GM20000 (cell line): ENCODE measurements at regions not wholly inside any gene's neighbourhood (a gene's known extent, or its start where the extent isn't known, plus 50 kb on each side); places are given as distances from the start of the nearest gene placed in this dataset.

Experiments used
- DNase-seq: peaks from one replicate; pipeline ENCODE4 v3.0.0; 2012; ENCODE audit warnings: low spot score
- CTCF ChIP-seq: IDR thresholded peaks from 2 replicates; pipeline ENCODE4 v1.5.1; 2012; ENCODE audit warnings: mild to moderate bottlenecking, control low read depth; ENCODE audit errors: extremely low read depth, missing control alignments

- TF ChIP-seq CTCF = no peak
Measured at GRCh38 chr5:124040799-124041198, 528.8 kb downstream of the CSNK1G3 start.

DNA sequence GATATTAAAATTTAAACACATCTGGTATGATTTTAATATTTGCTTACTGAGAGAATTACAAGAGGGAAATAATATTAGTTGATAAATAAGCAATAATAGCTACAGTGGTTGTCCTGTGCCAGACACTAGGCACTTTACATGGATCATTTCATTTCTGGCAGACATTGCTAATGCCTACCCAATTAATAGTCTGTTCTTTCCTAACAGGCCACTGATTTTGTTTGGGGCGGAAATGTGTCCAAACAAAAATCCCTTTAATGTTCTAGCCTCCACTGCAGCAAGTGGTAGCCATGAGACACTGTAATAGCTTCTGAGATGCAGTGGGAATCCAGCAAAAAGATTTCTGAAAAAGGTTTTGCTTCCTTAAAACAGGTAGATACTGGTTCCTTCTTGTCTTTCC, 527.4 kb downstream of the CSNK1G3 start:
- TF ChIP-seq CTCF = no peak
- DNase-seq = no peak

More at GRCh38 chr5:124040799-124041198, 528.8 kb downstream of the CSNK1G3 start:
- DNase-seq = no peak

DNA sequence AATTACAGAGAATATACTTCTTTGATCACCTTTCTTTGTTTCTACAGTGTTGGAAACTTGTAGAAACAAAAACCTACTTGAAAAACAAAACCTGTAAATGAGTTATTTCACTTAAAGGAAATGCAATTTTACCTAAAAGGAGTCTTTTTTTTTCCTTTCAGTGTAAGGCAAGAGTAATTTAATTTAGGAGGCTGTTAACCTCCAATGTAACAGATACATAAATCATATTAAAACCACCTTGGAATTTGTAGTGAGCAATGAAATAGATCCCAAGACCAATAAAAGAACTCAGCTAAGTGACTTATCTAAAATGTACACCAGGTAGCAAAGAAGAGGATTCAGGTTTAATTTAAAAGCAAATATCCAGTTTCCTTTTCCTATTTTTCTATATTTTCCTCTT, 524.8 kb downstream of the CSNK1G3 start:
- no peak for TF ChIP-seq CTCF
- DNase-seq = no peak

DNA sequence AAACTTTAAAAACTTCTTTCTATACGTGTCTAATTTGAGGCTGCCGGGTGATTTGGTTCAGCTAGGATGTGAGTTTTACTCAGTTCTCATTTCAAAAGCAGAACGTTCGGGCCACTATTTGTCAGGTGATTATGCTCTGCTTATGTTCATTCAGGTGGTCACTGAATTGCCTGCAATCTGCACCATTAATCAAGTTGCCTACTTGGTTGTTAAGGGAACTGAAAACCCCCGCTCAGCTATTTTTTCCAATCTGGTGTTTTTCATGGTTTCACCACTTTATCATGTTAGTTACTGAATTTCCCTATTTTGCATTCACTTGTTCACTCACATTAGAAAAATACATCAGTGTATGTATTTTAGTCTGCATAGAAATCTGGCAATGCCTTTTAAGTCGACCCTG, 523.0 kb downstream of the CSNK1G3 start:
- DNase-seq = peak; percentile 39
- no peak for TF ChIP-seq CTCF

DNA sequence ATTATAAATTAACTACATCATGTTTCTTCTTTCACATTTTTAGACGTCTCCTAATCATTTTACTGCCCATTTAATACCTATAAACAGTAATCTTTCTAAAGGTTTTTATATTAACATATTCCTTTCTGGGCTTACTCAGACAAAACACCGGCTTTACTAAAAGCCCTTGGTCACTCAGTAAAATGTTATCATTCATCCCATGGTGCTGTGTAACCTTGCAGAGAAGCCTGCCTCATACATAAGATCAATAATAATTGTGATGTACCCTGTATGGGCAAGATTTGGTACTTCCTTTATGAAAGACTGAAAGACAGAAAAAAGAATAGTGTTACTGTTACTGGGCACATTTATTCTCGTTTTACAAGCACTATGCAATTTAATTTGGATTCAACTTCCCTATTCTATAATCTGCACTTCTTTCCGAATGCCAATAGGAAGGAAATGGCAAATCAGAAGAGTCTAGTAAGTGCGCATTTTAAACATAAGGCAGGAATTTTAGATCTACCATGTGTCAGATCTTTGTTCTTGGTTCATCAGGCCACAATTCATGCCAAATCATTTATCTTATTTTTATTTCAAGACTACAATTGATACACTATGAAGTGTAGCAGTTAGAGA, 522.2 kb downstream of the CSNK1G3 start:
- DNase-seq = no peak
- TF ChIP-seq CTCF = no peak

GRCh38 chr5:124030043-124030491, 518.1 kb downstream of the CSNK1G3 start:
- no peak for DNase-seq
- no peak for TF ChIP-seq CTCF

GRCh38 chr5:124027441-124027840, 515.5 kb downstream of the CSNK1G3 start:
- DNase-seq = no peak
- no peak for TF ChIP-seq CTCF
